ENCODE measurements at regions not wholly inside any gene's neighbourhood (a gene's known extent, or its start where the extent isn't known, plus 50 kb on each side); places are given as distances from the start of the nearest gene placed in this dataset.

DNA sequence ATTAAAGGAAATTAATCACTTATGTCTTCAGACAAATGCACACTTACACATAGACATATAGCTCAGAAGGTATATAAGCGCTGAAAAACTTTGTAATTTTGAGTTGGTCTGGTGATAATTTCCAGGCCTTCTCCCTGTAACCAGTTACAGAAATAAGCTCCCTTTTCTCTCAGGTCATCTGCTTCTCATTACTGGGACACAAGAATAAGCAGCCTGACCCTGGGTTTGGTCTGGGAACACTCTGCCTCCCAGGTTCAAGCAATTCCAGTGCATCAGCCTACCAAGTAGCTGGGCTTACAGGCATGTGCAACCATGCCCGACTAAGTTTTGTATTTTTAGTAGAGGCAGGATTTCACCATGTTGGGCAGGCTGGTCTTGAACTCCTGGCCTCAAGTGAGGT is 274.5 kb downstream of the LMO7 start:
- TF ChIP-seq, protein P1, sequence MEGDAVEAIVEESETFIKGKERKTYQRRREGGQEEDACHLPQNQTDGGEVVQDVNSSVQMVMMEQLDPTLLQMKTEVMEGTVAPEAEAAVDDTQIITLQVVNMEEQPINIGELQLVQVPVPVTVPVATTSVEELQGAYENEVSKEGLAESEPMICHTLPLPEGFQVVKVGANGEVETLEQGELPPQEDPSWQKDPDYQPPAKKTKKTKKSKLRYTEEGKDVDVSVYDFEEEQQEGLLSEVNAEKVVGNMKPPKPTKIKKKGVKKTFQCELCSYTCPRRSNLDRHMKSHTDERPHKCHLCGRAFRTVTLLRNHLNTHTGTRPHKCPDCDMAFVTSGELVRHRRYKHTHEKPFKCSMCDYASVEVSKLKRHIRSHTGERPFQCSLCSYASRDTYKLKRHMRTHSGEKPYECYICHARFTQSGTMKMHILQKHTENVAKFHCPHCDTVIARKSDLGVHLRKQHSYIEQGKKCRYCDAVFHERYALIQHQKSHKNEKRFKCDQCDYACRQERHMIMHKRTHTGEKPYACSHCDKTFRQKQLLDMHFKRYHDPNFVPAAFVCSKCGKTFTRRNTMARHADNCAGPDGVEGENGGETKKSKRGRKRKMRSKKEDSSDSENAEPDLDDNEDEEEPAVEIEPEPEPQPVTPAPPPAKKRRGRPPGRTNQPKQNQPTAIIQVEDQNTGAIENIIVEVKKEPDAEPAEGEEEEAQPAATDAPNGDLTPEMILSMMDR (IDR thresholded peaks at IDR 0.05; ENCODE audit: borderline replicate concordance, extremely low read depth, insufficient read depth) = no peak
- intact Hi-C loops (cut with DNase I) = no loop called here
- H3K9ac ChIP-seq (ENCODE audit: low read length in 3 of 3) = no peak overlapping the region
- no peak overlapping the region for H3K27ac ChIP-seq (ENCODE audit: low read depth in 2 of 2, low read length in 2 of 2)
- no peaks in the 10 kb centered on the region for H3K4me1 ChIP-seq (ENCODE audit: control insufficient read depth in 2 of 3, insufficient read depth in 2 of 3, low read depth in 1 of 3, low read length in 3 of 3)
- DNase-seq (no peak), FAIRE-seq (no peak)
- H3K27me3 ChIP-seq (ENCODE audit: control insufficient read depth, insufficient read depth, low read length) = no peaks in the 10 kb centered on the region
- no peaks in the 10 kb centered on the region for H3K9me3 ChIP-seq (ENCODE audit: control insufficient read depth in 2 of 3, insufficient read depth in 1 of 3, low read length in 3 of 3)
- no peak overlapping the region for H3K4me3 ChIP-seq (ENCODE audit: low read length in 3 of 3)
- H3K36me3 ChIP-seq (ENCODE audit: control insufficient read depth in 2 of 3, insufficient read depth in 3 of 3, low read length in 3 of 3) = no peaks in the 10 kb centered on the region

All from kidney (tissue), 13 donors.